ENCODE measurements at regions not wholly inside any gene's neighbourhood (a gene's known extent, or its start where the extent isn't known, plus 50 kb on each side); places are given as distances from the start of the nearest gene placed in this dataset.

DNA sequence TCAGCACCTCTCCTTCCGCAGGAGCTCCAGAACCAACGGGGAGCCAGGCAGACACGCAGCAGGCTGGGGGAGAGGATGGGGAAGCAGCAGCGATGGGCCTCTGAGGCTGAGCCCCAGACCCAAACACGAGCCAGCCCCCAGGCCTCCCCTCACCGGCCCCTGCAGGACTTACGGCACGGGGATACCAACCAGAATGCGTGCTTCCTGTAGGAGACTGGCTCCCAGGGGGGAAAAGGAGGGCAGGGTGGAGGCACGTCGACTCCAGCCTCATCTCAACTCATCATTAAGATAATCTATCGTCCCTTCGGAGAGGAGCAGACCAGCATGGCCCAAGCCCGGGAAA, 495.1 kb upstream of the MYT1L start:
- ChIA-PET CTCF (no interaction called here), POLR2A (no interaction called here)
- H3K79me2 ChIP-seq (ENCODE audit: control insufficient read depth, insufficient read depth, low read length) = no peaks in the 10 kb centered on the region
- H3K9me3 Mint-ChIP-seq (ENCODE audit: insufficient read depth) = peaks cover 4% of the 10 kb centered on the region
- H3K27ac ChIP-seq (ENCODE audit: low read length in 2 of 2) = no peak overlapping the region
- H4K20me1 ChIP-seq (ENCODE audit: control insufficient read depth, insufficient read depth, low read length, poor library complexity, severe bottlenecking) = no peaks in the 10 kb centered on the region
- H3K4me1 ChIP-seq (ENCODE audit: control insufficient read depth in 2 of 2, insufficient read depth in 2 of 2, low read length in 2 of 2) = no peaks in the 10 kb centered on the region
- intact Hi-C loops (cut with micrococcal nuclease) = no loop called here
- ATAC-seq (ENCODE audit: low read depth) = no peak
- H3K4me3 ChIP-seq (ENCODE audit: control extremely low read depth in 1 of 5, extremely low read depth in 1 of 5, insufficient read depth in 1 of 5, low read depth in 2 of 5, low read length in 4 of 5) = no peak overlapping the region
- H3K27ac Mint-ChIP-seq = no peak overlapping the region
- H3K4me2 ChIP-seq (replicated peaks; ENCODE audit: low read depth, low read length, poor library complexity, severe bottlenecking) = no peak overlapping the region
- DNase-seq = no peak
- no peak overlapping the region for H2AFZ ChIP-seq (ENCODE audit: insufficient read depth, low read depth, low read length, poor library complexity, severe bottlenecking)
- H3K9ac ChIP-seq (ENCODE audit: low read length) = no peak overlapping the region
- no peak for TF ChIP-seq EZH2 (IDR thresholded peaks at IDR 0.05; ENCODE audit: borderline replicate concordance, insufficient read depth, low read depth, low read length, poor library complexity, severe bottlenecking)
- TF ChIP-seq CTCF (IDR thresholded peaks at IDR 0.05) = no peak
- no peaks in the 10 kb centered on the region for H3K36me3 ChIP-seq (replicated peaks in 1 of 2; ENCODE audit: control extremely low read depth in 1 of 2, control insufficient read depth in 1 of 2, extremely low read depth in 1 of 2, insufficient read depth in 2 of 2, low read length in 1 of 2)
- no peaks in the 10 kb centered on the region for H3K27me3 ChIP-seq (replicated peaks in 1 of 4; ENCODE audit: control extremely low read depth in 1 of 4, control insufficient read depth in 3 of 4, insufficient read depth in 4 of 4, low read length in 3 of 4)
- peaks cover 5% of the 10 kb centered on the region for H3K27me3 Mint-ChIP-seq
- H3K4me3 Mint-ChIP-seq = no peak overlapping the region
- WGBS (ENCODE audit: insufficient coverage) = 86% methylated on average over 8 of the region's 14 CpGs
- H3K4me1 Mint-ChIP-seq = no peaks in the 10 kb centered on the region
- H3K9me3 ChIP-seq (ENCODE audit: control extremely low read depth in 1 of 3, control insufficient read depth in 2 of 3, insufficient read depth in 1 of 3, low read length in 2 of 3) = peaks cover 0 to 16% (median 3%) of the 10 kb centered on the region in 3 donors

DNA sequence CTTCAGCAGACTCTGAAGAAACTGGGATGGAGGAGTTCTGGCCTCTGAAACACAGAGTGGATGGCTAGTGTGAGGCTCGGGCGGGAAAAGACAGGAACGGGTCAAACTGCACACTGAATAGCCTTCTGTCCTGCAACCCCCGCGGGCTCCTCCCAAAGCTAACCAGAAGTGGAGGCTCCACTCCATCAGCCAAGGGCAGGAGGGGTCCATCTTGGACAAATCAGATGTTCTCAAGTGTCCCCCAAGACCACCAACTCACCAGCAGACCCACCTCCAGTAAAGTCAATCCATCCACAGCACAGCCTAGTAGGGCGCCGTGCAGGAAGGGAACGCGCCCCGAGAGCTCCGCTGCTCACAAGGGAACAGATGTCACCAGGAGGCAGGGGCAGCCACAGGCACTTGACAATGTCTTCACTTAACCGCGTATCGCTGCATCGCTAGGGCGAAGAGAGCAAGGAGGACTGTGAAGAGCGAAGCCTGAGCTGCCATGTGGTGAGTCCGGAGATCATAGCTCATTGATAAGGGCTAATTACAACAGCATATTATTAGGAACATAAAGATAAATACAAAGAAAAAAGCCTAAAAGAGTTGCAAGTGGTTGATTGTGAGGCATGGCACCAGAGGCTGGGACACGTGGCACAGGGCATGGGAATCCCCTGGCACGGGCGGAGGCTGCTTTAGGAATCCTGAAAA, 494.6 kb upstream of the MYT1L start:
- intact Hi-C loops (cut with micrococcal nuclease) = no loop called here
- Histone ChIP-seq H3K4me2 (replicated peaks; ENCODE audit: low read depth, low read length, poor library complexity, severe bottlenecking) (no peak overlapping the region), H3K79me2 (ENCODE audit: control insufficient read depth, insufficient read depth, low read length) (no peaks in the 10 kb centered on the region), H3K9me3 (ENCODE audit: control extremely low read depth in 1 of 3, control insufficient read depth in 2 of 3, insufficient read depth in 1 of 3, low read length in 2 of 3) (peaks cover 0 to 14% (median 6%) of the 10 kb centered on the region in 3 donors), H3K4me1 (ENCODE audit: control insufficient read depth in 2 of 2, insufficient read depth in 2 of 2, low read length in 2 of 2) (no peaks in the 10 kb centered on the region), H4K20me1 (ENCODE audit: control insufficient read depth, insufficient read depth, low read length, poor library complexity, severe bottlenecking) (no peaks in the 10 kb centered on the region), H2AFZ (ENCODE audit: insufficient read depth, low read depth, low read length, poor library complexity, severe bottlenecking) (no peak overlapping the region), H3K4me3 (ENCODE audit: control extremely low read depth in 1 of 5, extremely low read depth in 1 of 5, insufficient read depth in 1 of 5, low read depth in 2 of 5, low read length in 4 of 5) (no peak overlapping the region), H3K27ac (ENCODE audit: low read length in 2 of 2) (no peak overlapping the region), H3K9ac (ENCODE audit: low read length) (no peak overlapping the region), H3K27me3 (replicated peaks in 1 of 4; ENCODE audit: control extremely low read depth in 1 of 4, control insufficient read depth in 3 of 4, insufficient read depth in 4 of 4, low read length in 3 of 4) (no peaks in the 10 kb centered on the region), H3K36me3 (replicated peaks in 1 of 2; ENCODE audit: control extremely low read depth in 1 of 2, control insufficient read depth in 1 of 2, extremely low read depth in 1 of 2, insufficient read depth in 2 of 2, low read length in 1 of 2) (no peaks in the 10 kb centered on the region)
- H3K4me1 Mint-ChIP-seq = no peaks in the 10 kb centered on the region
- H3K27me3 Mint-ChIP-seq = peaks cover 4% of the 10 kb centered on the region
- TF ChIP-seq CTCF (IDR thresholded peaks at IDR 0.05) (no peak), EZH2 (IDR thresholded peaks at IDR 0.05; ENCODE audit: borderline replicate concordance, insufficient read depth, low read depth, low read length, poor library complexity, severe bottlenecking) (no peak)
- 98% methylated on average over 18 of the region's 21 CpGs for WGBS (ENCODE audit: insufficient coverage)
- DNase-seq (no peak), ATAC-seq (ENCODE audit: low read depth) (no peak)
- H3K4me3 Mint-ChIP-seq = no peak overlapping the region
- ChIA-PET POLR2A (no interaction called here), CTCF (no interaction called here)
- H3K9me3 Mint-ChIP-seq (ENCODE audit: insufficient read depth) = peaks cover 4% of the 10 kb centered on the region
- H3K27ac Mint-ChIP-seq = no peak overlapping the region
